HepG2 (cell line): ENCODE measurements at regions not wholly inside any gene's neighbourhood (a gene's known extent, or its start where the extent isn't known, plus 50 kb on each side); places are given as distances from the start of the nearest gene placed in this dataset.

Experiments
- ATAC-seq: fragments of 200-7000 bp; cut with Tn5 transposase; 3 replicates; pipeline ENCODE4 v1.9.1; 2020; ENCODE audit warnings: mild to moderate bottlenecking, moderate library complexity
- BruUV-seq: library from RNA; stranded (reverse); fragments of 400-500 nt; replicated peaks from 2 replicates; lab custom pipeline; 2021; lab: Mats Ljungman, UMichigan
- CTCF ChIA-PET: fragments of 300-600 bp; formaldehyde crosslinking; extraction: SDS; loops from one replicate; lab custom pipeline; 2021; ENCODE audit warnings: low total read pairs, inconsistent platforms, low intra/inter-chr PET ratio; lab: Yijun Ruan, JAX
- POLR2A ChIA-PET: fragments of 350-600 bp; sonication (Branson Sonifier 250); formaldehyde crosslinking; loops from one replicate; lab custom pipeline; 2020; ENCODE audit warnings: antibody characterized with exemption, inconsistent platforms; lab: Yijun Ruan, JAX
- DNase-seq: peaks from one replicate; pipeline ENCODE4 v3.0.0-alpha.2; 2015; ENCODE audit warnings: low spot score
- FAIRE-seq: peaks from 3 replicates; lab custom pipeline; 2011; peaks lifted over from hg19 to GRCh38; lab: Jason Lieb, UNC
- H2AFZ ChIP-seq: one replicate; pipeline ENCODE4 v1.6.1; 2011; ENCODE audit warnings: low read length, inconsistent platforms
- H3K27ac ChIP-seq: fragments of 300-600 bp; 3 replicates; pipeline ENCODE4 v1.8.0; 2011; ENCODE audit warnings: mixed run types, mild to moderate bottlenecking, mixed read lengths, low read length, inconsistent platforms; ENCODE audit not compliant: insufficient read depth; ENCODE audit errors: extremely low read length
- H3K27me3 ChIP-seq, 2 experiments: fragments of 200-600 bp in 1 of 2; 2 replicates in 1 of 2; 3 replicates in 1 of 2; pipeline versions ENCODE4 v1.6.0 to v1.8.0; 2011; ENCODE audit warnings: low read length in 2 of 2, mild to moderate bottlenecking in 2 of 2, moderate library complexity in 2 of 2, inconsistent platforms in 1 of 2; ENCODE audit not compliant: insufficient read depth in 2 of 2, control insufficient read depth in 1 of 2
- H3K36me3 ChIP-seq, 2 experiments: fragments of 200-600 bp in 1 of 2; replicated peaks in 1 of 2; 2 replicates in 1 of 2; 3 replicates in 1 of 2; pipeline versions ENCODE4 v1.5.1 to v1.8.0; 2011; ENCODE audit warnings: low read length in 2 of 2, inconsistent platforms in 1 of 2; ENCODE audit not compliant: insufficient read depth in 2 of 2, control insufficient read depth in 1 of 2
- H3K4me1 ChIP-seq: 2 replicates; pipeline ENCODE4 v1.5.1; 2012; ENCODE audit warnings: low read length, inconsistent platforms; ENCODE audit not compliant: insufficient read depth
- H3K4me2 ChIP-seq: 2 replicates; pipeline ENCODE4 v1.6.0; 2011; ENCODE audit warnings: low read depth, low read length, inconsistent platforms
- H3K4me3 ChIP-seq, 3 experiments: fragments of 200-600 bp in 1 of 3; sonication (generic), shearing (Covaris generic) in 1 of 3; replicated peaks in 1 of 3; 2 replicates each; pipeline ENCODE4 v1.5.1; 2011 to 2016; ENCODE audit warnings: low read length in 3 of 3, inconsistent platforms in 2 of 3, low read depth in 2 of 3, mild to moderate bottlenecking in 2 of 3, control low read depth in 1 of 3, mixed read lengths in 1 of 3; ENCODE audit not compliant: insufficient read depth in 1 of 3
- H3K79me2 ChIP-seq: one replicate; pipeline ENCODE4 v1.6.1; 2011; ENCODE audit warnings: low read length, inconsistent platforms; ENCODE audit not compliant: insufficient read depth
- H3K9ac ChIP-seq: 2 replicates; pipeline ENCODE4 v1.6.0; 2011; ENCODE audit warnings: mild to moderate bottlenecking, low read depth, low read length, inconsistent platforms; ENCODE audit not compliant: insufficient read depth
- H3K9me3 ChIP-seq: 2 replicates; pipeline ENCODE4 v1.5.1; 2012; ENCODE audit warnings: mild to moderate bottlenecking, low read length
- H4K20me1 ChIP-seq: 2 replicates; pipeline ENCODE4 v1.6.0; 2011; ENCODE audit warnings: inconsistent platforms, mild to moderate bottlenecking, low read length, moderate library complexity; ENCODE audit not compliant: insufficient read depth
- ATF3 ChIP-seq: sonication (generic); formaldehyde crosslinking; IDR thresholded peaks from 2 replicates; pipeline ENCODE4 v1.4.0; 2020; ENCODE audit warnings: missing genetic modification reagents
- HNF4A ChIP-seq: sonication (generic); formaldehyde crosslinking; IDR thresholded peaks from 2 replicates; pipeline ENCODE4 v1.4.0; 2020; ENCODE audit warnings: missing genetic modification reagents
- HNRNPH1 ChIP-seq: fragments of 200-400 bp; formaldehyde crosslinking; optimal IDR thresholded peaks from 2 replicates; pipeline ENCODE3; 2017; ENCODE audit warnings: mild to moderate bottlenecking, low read depth, low read length
- IRF1 ChIP-seq: sonication (generic); formaldehyde crosslinking; IDR thresholded peaks from 2 replicates; pipeline ENCODE4 v1.4.0; 2020; ENCODE audit warnings: low read depth, mild to moderate bottlenecking, missing genetic modification reagents
- KMT2A ChIP-seq: sonication (generic); formaldehyde crosslinking; IDR thresholded peaks from 2 replicates; pipeline ENCODE4 v1.4.0; 2020; ENCODE audit warnings: missing genetic modification reagents
- MIXL1 ChIP-seq: IDR thresholded peaks from 2 replicates; pipeline ENCODE4 v1.6.1; 2016
- TFAP4 ChIP-seq: sonication (generic); IDR thresholded peaks from 2 replicates; pipeline ENCODE4 v1.6.1; 2016; ENCODE audit warnings: low read depth, borderline replicate concordance
- ZBTB39 ChIP-seq: sonication (generic); formaldehyde crosslinking; IDR thresholded peaks from 2 replicates; pipeline ENCODE4 v1.5.0; 2020; ENCODE audit warnings: missing genetic modification reagents
- ZNF33B ChIP-seq: sonication (generic); formaldehyde crosslinking; IDR thresholded peaks from 2 replicates; pipeline ENCODE4 v1.5.1; 2020; ENCODE audit warnings: mild to moderate bottlenecking, missing genetic modification reagents
- ZNF597 ChIP-seq: sonication (generic); formaldehyde crosslinking; IDR thresholded peaks from 2 replicates; pipeline ENCODE4 v1.5.0; 2020; ENCODE audit warnings: missing genetic modification reagents
- WGBS: methylation state at CpG from one replicate; pipeline ENCODE4 v1.1.6; 2017; ENCODE audit warnings: low lambda C conversion rate; 5-methylcytosine and 5-hydroxymethylcytosine counted together
- in situ Hi-C: cut with HindIII; loops from 2 replicates; pipeline ENCODE4 v1.10.0; 2017; ENCODE audit warnings: low pct_unique_long_range_greater_than_20kb; ENCODE audit not compliant: extremely low pct_ligation_motif_present
- intact Hi-C: fragments of 100-400 bp; cut with micrococcal nuclease; formaldehyde crosslinking; loops from one replicate; pipeline ENCODE4 v1.10.0; 2022; ENCODE audit not compliant: unreplicated experiment
- TF ChIP-seq, protein P1 (sequence below): fragments of 450-650 bp; IDR thresholded peaks from 2 replicates; pipeline ENCODE4 v1.6.1; 2016
- TF ChIP-seq, protein P2 (sequence below): sonication (generic); formaldehyde crosslinking; IDR thresholded peaks from 2 replicates; pipeline ENCODE4 v1.5.0; 2020; ENCODE audit warnings: missing genetic modification reagents, mild to moderate bottlenecking, borderline replicate concordance

- ATAC-seq (no peak), DNase-seq (no peak), FAIRE-seq (no peak)
- Histone ChIP-seq H3K27ac (no peak overlapping the region), H3K27me3 (no peaks in the 10 kb centered on the region), H2AFZ (no peak overlapping the region), H3K36me3 (no peaks in the 10 kb centered on the region), H3K9me3 (no peaks in the 10 kb centered on the region), H3K4me2 (no peak overlapping the region), H3K4me1 (no peaks in the 10 kb centered on the region), H4K20me1 (no peaks in the 10 kb centered on the region), H3K4me3 (no peak overlapping the region), H3K79me2 (no peaks in the 10 kb centered on the region), H3K9ac (no peak overlapping the region)
- no peak for TF ChIP-seq ZBTB39 (CRISPR knock-in tag)
- TF ChIP-seq, protein P1, sequence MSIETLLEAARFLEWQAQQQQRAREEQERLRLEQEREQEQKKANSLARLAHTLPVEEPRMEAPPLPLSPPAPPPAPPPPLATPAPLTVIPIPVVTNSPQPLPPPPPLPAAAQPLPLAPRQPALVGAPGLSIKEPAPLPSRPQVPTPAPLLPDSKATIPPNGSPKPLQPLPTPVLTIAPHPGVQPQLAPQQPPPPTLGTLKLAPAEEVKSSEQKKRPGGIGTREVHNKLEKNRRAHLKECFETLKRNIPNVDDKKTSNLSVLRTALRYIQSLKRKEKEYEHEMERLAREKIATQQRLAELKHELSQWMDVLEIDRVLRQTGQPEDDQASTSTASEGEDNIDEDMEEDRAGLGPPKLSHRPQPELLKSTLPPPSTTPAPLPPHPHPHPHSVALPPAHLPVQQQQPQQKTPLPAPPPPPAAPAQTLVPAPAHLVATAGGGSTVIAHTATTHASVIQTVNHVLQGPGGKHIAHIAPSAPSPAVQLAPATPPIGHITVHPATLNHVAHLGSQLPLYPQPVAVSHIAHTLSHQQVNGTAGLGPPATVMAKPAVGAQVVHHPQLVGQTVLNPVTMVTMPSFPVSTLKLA, result peak; percentile 55
- BruUV-seq, result no TSS peak
- in situ Hi-C loops, result no loop called here
- ChIA-PET POLR2A (no interaction called here), CTCF (no interaction called here)
- intact Hi-C loops, result no loop called here
- 10% methylated on average over 3 of the region's 3 CpGs for WGBS
Observed at GRCh38 chr2:60172801-60173200, 380.7 kb downstream of the BCL11A start.

- CTCF ChIA-PET, result no interaction called here
- no peaks in the 10 kb centered on the region for H3K36me3 ChIP-seq
- in situ Hi-C loops, result no loop called here
- no peak overlapping the region for H3K27ac ChIP-seq
- H3K9me3 ChIP-seq, result no peaks in the 10 kb centered on the region
- H4K20me1 ChIP-seq, result no peaks in the 10 kb centered on the region
- no peak overlapping the region for H2AFZ ChIP-seq
- no peak for DNase-seq
- no peak overlapping the region for H3K4me3 ChIP-seq
- H3K4me1 ChIP-seq, result no peaks in the 10 kb centered on the region
- no peak for ATAC-seq
- no TSS peak for BruUV-seq
- FAIRE-seq, result no peak
- no peaks in the 10 kb centered on the region for H3K79me2 ChIP-seq
- POLR2A ChIA-PET, result no interaction called here
- no peaks in the 10 kb centered on the region for H3K27me3 ChIP-seq
- intact Hi-C loops, result no loop called here
- no peak overlapping the region for H3K9ac ChIP-seq
- H3K4me2 ChIP-seq, result no peak overlapping the region
- WGBS, result 32% methylated on average over 3 of the region's 3 CpGs
- TF ChIP-seq ATF3 (CRISPR knock-in tag) (no peak), ZNF597 (no peak), HNRNPH1 (no peak), ZNF33B (no peak), KMT2A (no peak), TFAP4 (no peak), MIXL1 (CRISPR knock-in tag) (no peak), IRF1 (no peak), HNF4A (CRISPR knock-in tag) (no peak)
- TF ChIP-seq, protein P2, sequence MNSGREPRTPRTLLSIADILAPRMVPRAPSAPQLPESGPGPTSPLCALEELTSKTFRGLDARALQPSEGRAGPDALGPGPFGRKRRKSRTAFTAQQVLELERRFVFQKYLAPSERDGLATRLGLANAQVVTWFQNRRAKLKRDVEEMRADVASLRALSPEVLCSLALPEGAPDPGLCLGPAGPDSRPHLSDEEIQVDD (CRISPR knock-in tag), result no peak
Observed at GRCh38 chr2:60170272-60170671, 383.2 kb downstream of the BCL11A start.
